Chondrocyte (in vitro differentiated cells): ENCODE measurements at regions not wholly inside any gene's neighbourhood (a gene's known extent, or its start where the extent isn't known, plus 50 kb on each side); places are given as distances from the start of the nearest gene placed in this dataset.
"Not testable (repeated sequence)": the region's sequence is repeated elsewhere in the genome, so short reads cannot be mapped to it uniquely, and the experiment has no call there.

Experiments used
- DNase-seq: peaks from one replicate; pipeline ENCODE4 v3.0.0; 2021; ENCODE audit warnings: mixed read lengths, low spot score
- H3K27ac Mint-ChIP-seq: one replicate; pipeline ENCODE4 v1.8.0; 2021; ENCODE audit warnings: mild to moderate bottlenecking, moderate library complexity, mixed read lengths; ENCODE audit not compliant: unreplicated experiment
- H3K27me3 Mint-ChIP-seq: 2 replicates; pipeline ENCODE4 v1.8.0; 2021; ENCODE audit warnings: low read depth, mixed read lengths
- H3K36me3 Mint-ChIP-seq: 2 replicates; pipeline ENCODE4 v1.8.0; 2021; ENCODE audit warnings: low read depth, mixed read lengths
- H3K4me1 Mint-ChIP-seq: 2 replicates; pipeline ENCODE4 v1.8.0; 2021; ENCODE audit warnings: low read depth, mild to moderate bottlenecking, mixed read lengths
- H3K4me3 Mint-ChIP-seq: one replicate; pipeline ENCODE4 v1.8.0; 2021; ENCODE audit warnings: mild to moderate bottlenecking, moderate library complexity, mixed read lengths; ENCODE audit not compliant: unreplicated experiment
- H3K9me3 Mint-ChIP-seq: 2 replicates; pipeline ENCODE4 v1.8.0; 2021; ENCODE audit warnings: low read depth, mixed read lengths

- peaks cover 45% of the 10 kb centered on the region for H3K9me3 Mint-ChIP-seq
- H3K4me1 Mint-ChIP-seq, H3K36me3 Mint-ChIP-seq, H3K27me3 Mint-ChIP-seq, H3K27ac Mint-ChIP-seq, DNase-seq, H3K4me3 Mint-ChIP-seq: not testable (repeated sequence)
These were observed 552.0 kb upstream of the TPTE start for GRCh38 chr21:9969399-9969798.

GRCh38 chr21:9972018-9972417, 549.4 kb upstream of the TPTE start:
- H3K4me1 Mint-ChIP-seq, H3K4me3 Mint-ChIP-seq, DNase-seq, H3K27me3 Mint-ChIP-seq, H3K36me3 Mint-ChIP-seq, H3K27ac Mint-ChIP-seq: not testable (repeated sequence)
- peaks cover 42% of the 10 kb centered on the region for H3K9me3 Mint-ChIP-seq

- H3K27me3 Mint-ChIP-seq, H3K36me3 Mint-ChIP-seq, H3K4me1 Mint-ChIP-seq, H3K4me3 Mint-ChIP-seq, H3K27ac Mint-ChIP-seq: not testable (repeated sequence)
- H3K9me3 Mint-ChIP-seq, result peaks cover 52% of the 10 kb centered on the region
- DNase-seq, result peak; percentile 12
These were observed 543.0 kb upstream of the TPTE start for GRCh38 chr21:9978371-9978770.

GRCh38 chr21:9997507-9997906, 523.9 kb upstream of the TPTE start:
- not testable (repeated sequence) for H3K4me1 Mint-ChIP-seq, H3K4me3 Mint-ChIP-seq, H3K36me3 Mint-ChIP-seq, H3K27ac Mint-ChIP-seq, DNase-seq, H3K27me3 Mint-ChIP-seq
- peaks cover 29% of the 10 kb centered on the region for H3K9me3 Mint-ChIP-seq

- DNase-seq, H3K4me1 Mint-ChIP-seq, H3K36me3 Mint-ChIP-seq, H3K27ac Mint-ChIP-seq, H3K4me3 Mint-ChIP-seq, H3K27me3 Mint-ChIP-seq: not testable (repeated sequence)
- peaks cover 47% of the 10 kb centered on the region for H3K9me3 Mint-ChIP-seq
These were observed 518.5 kb upstream of the TPTE start for GRCh38 chr21:10002762-10003313.

- H3K9me3 Mint-ChIP-seq, result peaks cover 47% of the 10 kb centered on the region
- H3K27ac Mint-ChIP-seq, H3K36me3 Mint-ChIP-seq, H3K27me3 Mint-ChIP-seq, H3K4me3 Mint-ChIP-seq, DNase-seq, H3K4me1 Mint-ChIP-seq: not testable (repeated sequence)
These were observed 515.6 kb upstream of the TPTE start for GRCh38 chr21:10005791-10006190.

GRCh38 chr21:10016991-10017390, 504.4 kb upstream of the TPTE start:
- not testable (repeated sequence) for DNase-seq, H3K27me3 Mint-ChIP-seq, H3K36me3 Mint-ChIP-seq, H3K4me1 Mint-ChIP-seq, H3K4me3 Mint-ChIP-seq, H3K27ac Mint-ChIP-seq
- peaks cover 23% of the 10 kb centered on the region for H3K9me3 Mint-ChIP-seq

- not testable (repeated sequence) for H3K4me1 Mint-ChIP-seq, H3K36me3 Mint-ChIP-seq, DNase-seq, H3K27me3 Mint-ChIP-seq, H3K27ac Mint-ChIP-seq, H3K4me3 Mint-ChIP-seq
- H3K9me3 Mint-ChIP-seq, result peaks cover 19% of the 10 kb centered on the region
These were observed 503.6 kb upstream of the TPTE start for GRCh38 chr21:10017757-10018156.

GRCh38 chr21:10021462-10021861, 499.9 kb upstream of the TPTE start:
- not testable (repeated sequence) for H3K36me3 Mint-ChIP-seq, H3K4me1 Mint-ChIP-seq

GRCh38 chr21:10022745-10023144, 498.6 kb upstream of the TPTE start:
- not testable (repeated sequence) for H3K36me3 Mint-ChIP-seq, H3K4me1 Mint-ChIP-seq, DNase-seq, H3K27ac Mint-ChIP-seq, H3K4me3 Mint-ChIP-seq, H3K27me3 Mint-ChIP-seq
- H3K9me3 Mint-ChIP-seq, result peaks cover 14% of the 10 kb centered on the region

More at GRCh38 chr21:10021462-10021861, 499.9 kb upstream of the TPTE start:
- H3K9me3 Mint-ChIP-seq, result peaks cover 24% of the 10 kb centered on the region
- H3K27ac Mint-ChIP-seq, H3K27me3 Mint-ChIP-seq, H3K4me3 Mint-ChIP-seq, DNase-seq: not testable (repeated sequence)
